ENCODE measurements at regions not wholly inside any gene's neighbourhood (a gene's known extent, or its start where the extent isn't known, plus 50 kb on each side); places are given as distances from the start of the nearest gene placed in this dataset.

- CTCF ChIA-PET, result interaction anchor here (1.7 to 2.1 kb wide), 3 partner anchors 184 to 210 kb away, joined by 4 to 10 read pairs (median 5); no protein-coding TSS in a partner anchor
- no peaks in the 10 kb centered on the region for H3K27me3 Mint-ChIP-seq (ENCODE audit: low read depth)
- no peak overlapping the region for H3K4me3 Mint-ChIP-seq
- ATAC-seq (no peak), DNase-seq (ENCODE audit: low spot score) (no peak)
- no peak for TF ChIP-seq ZNF425 (CRISPR knock-in tag; conservative IDR thresholded peaks at IDR 0.05)
- TF ChIP-seq ZNF281 (CRISPR knock-in tag; IDR thresholded peaks at IDR 0.05), result no peak
- TF ChIP-seq E2F1 (CRISPR knock-in tag; IDR thresholded peaks at IDR 0.05), result no peak
- no peak for TF ChIP-seq ZNF317 (CRISPR knock-in tag; IDR thresholded peaks at IDR 0.05; ENCODE audit: borderline replicate concordance, low read depth)
- TF ChIP-seq GABPB1 (CRISPR knock-in tag; IDR thresholded peaks at IDR 0.05), result no peak
- no peak for TF ChIP-seq NFE2L1 (CRISPR knock-in tag; IDR thresholded peaks at IDR 0.05)
- TF ChIP-seq HMGXB4 (CRISPR knock-in tag; IDR thresholded peaks at IDR 0.05), result no peak
- TF ChIP-seq CBFB (CRISPR knock-in tag; IDR thresholded peaks at IDR 0.05; ENCODE audit: low read depth), result no peak
- TF ChIP-seq, protein P1, sequence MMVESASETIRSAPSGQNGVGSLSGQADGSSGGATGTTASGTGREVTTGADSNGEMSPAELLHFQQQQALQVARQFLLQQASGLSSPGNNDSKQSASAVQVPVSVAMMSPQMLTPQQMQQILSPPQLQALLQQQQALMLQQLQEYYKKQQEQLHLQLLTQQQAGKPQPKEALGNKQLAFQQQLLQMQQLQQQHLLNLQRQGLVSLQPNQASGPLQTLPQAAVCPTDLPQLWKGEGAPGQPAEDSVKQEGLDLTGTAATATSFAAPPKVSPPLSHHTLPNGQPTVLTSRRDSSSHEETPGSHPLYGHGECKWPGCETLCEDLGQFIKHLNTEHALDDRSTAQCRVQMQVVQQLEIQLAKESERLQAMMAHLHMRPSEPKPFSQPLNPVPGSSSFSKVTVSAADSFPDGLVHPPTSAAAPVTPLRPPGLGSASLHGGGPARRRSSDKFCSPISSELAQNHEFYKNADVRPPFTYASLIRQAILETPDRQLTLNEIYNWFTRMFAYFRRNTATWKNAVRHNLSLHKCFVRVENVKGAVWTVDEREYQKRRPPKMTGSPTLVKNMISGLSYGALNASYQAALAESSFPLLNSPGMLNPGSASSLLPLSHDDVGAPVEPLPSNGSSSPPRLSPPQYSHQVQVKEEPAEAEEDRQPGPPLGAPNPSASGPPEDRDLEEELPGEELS (CRISPR knock-in tag; IDR thresholded peaks at IDR 0.05), result no peak
- TF ChIP-seq CTCF (IDR thresholded peaks at IDR 0.05), result no peak
- TF ChIP-seq, protein P2, sequence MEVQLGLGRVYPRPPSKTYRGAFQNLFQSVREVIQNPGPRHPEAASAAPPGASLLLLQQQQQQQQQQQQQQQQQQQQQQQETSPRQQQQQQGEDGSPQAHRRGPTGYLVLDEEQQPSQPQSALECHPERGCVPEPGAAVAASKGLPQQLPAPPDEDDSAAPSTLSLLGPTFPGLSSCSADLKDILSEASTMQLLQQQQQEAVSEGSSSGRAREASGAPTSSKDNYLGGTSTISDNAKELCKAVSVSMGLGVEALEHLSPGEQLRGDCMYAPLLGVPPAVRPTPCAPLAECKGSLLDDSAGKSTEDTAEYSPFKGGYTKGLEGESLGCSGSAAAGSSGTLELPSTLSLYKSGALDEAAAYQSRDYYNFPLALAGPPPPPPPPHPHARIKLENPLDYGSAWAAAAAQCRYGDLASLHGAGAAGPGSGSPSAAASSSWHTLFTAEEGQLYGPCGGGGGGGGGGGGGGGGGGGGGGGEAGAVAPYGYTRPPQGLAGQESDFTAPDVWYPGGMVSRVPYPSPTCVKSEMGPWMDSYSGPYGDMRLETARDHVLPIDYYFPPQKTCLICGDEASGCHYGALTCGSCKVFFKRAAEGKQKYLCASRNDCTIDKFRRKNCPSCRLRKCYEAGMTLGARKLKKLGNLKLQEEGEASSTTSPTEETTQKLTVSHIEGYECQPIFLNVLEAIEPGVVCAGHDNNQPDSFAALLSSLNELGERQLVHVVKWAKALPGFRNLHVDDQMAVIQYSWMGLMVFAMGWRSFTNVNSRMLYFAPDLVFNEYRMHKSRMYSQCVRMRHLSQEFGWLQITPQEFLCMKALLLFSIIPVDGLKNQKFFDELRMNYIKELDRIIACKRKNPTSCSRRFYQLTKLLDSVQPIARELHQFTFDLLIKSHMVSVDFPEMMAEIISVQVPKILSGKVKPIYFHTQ (CRISPR knock-in tag; IDR thresholded peaks at IDR 0.05), result no peak
- TF ChIP-seq USF2 (CRISPR knock-in tag; IDR thresholded peaks at IDR 0.05), result no peak
- TF ChIP-seq NR3C1 (CRISPR knock-in tag; conservative IDR thresholded peaks at IDR 0.05; ENCODE audit: low read depth), result no peak
- no peak for TF ChIP-seq NR1H2 (CRISPR knock-in tag; IDR thresholded peaks at IDR 0.05)
- no peak for TF ChIP-seq ZBTB21 (CRISPR knock-in tag; IDR thresholded peaks at IDR 0.05; ENCODE audit: borderline replicate concordance)
- TF ChIP-seq, protein P3, sequence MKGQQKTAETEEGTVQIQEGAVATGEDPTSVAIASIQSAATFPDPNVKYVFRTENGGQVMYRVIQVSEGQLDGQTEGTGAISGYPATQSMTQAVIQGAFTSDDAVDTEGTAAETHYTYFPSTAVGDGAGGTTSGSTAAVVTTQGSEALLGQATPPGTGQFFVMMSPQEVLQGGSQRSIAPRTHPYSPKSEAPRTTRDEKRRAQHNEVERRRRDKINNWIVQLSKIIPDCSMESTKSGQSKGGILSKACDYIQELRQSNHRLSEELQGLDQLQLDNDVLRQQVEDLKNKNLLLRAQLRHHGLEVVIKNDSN (CRISPR knock-in tag; IDR thresholded peaks at IDR 0.05), result no peak
- no peak for TF ChIP-seq KAT7 (CRISPR knock-in tag; IDR thresholded peaks at IDR 0.05; ENCODE audit: borderline replicate concordance)
- TF ChIP-seq OVOL2 (CRISPR knock-in tag; IDR thresholded peaks at IDR 0.05; ENCODE audit: borderline replicate concordance), result no peak
- TF ChIP-seq TCF7 (CRISPR knock-in tag; IDR thresholded peaks at IDR 0.05; ENCODE audit: low read depth), result no peak
- no peak overlapping the region for H3K27ac Mint-ChIP-seq
- no peaks in the 10 kb centered on the region for H3K36me3 Mint-ChIP-seq
- 0 out of 2 replicates have a peak, but pooled peaks cover 5% of the 10 kb centered on the region for H3K4me1 Mint-ChIP-seq
- H3K9me3 Mint-ChIP-seq, result 0 out of 2 replicates have a peak, but pooled peaks cover 2% of the 10 kb centered on the region
- POLR2A ChIA-PET, result interaction anchor here (0.5 kb wide), 1 partner anchor 661 kb away, joined by 5 read pairs; no protein-coding TSS in a partner anchor
Observed at GRCh38 chr2:230614040-230614439, 98.6 kb upstream of the CAB39 start.
